ENCODE measurements at regions not wholly inside any gene's neighbourhood (a gene's known extent, or its start where the extent isn't known, plus 50 kb on each side); places are given as distances from the start of the nearest gene placed in this dataset.

- no peaks in the 10 kb centered on the region for H3K9me3 ChIP-seq
- no peak overlapping the region for H3K4me3 ChIP-seq
- no peak overlapping the region for H3K27ac ChIP-seq
- TF ChIP-seq CTCF (IDR thresholded peaks at IDR 0.05), result no peak
- 74 to 81% methylated on average over 3 of the region's 3 CpGs for WGBS, 2 donors
- H3K27me3 ChIP-seq, result no peaks in the 10 kb centered on the region
- no peaks in the 10 kb centered on the region for H3K4me1 ChIP-seq
- no peaks in the 10 kb centered on the region for H3K36me3 ChIP-seq
- ATAC-seq (no peak), FAIRE-seq (no peak), DNase-seq (no peak)
- intact Hi-C loops (cut with DNase I), result no loop called here
Observed at GRCh38 chr7:153939654-153940053, 112.5 kb upstream of the DPP6 start.

GRCh38 chr7:153941061-153941460 is 111.1 kb upstream of the DPP6 start:
- no peak for TF ChIP-seq CTCF (IDR thresholded peaks at IDR 0.05)
- H3K9me3 ChIP-seq, result no peaks in the 10 kb centered on the region
- H3K4me1 ChIP-seq, result no peaks in the 10 kb centered on the region
- ATAC-seq (no peak), DNase-seq (no peak), FAIRE-seq (no peak)
- no peak overlapping the region for H3K27ac ChIP-seq
- intact Hi-C loops (cut with DNase I), result no loop called here
- H3K27me3 ChIP-seq, result no peaks in the 10 kb centered on the region
- 41 to 44% methylated on average over 5 of the region's 5 CpGs for WGBS, 2 donors
- H3K36me3 ChIP-seq, result no peaks in the 10 kb centered on the region
- no peak overlapping the region for H3K4me3 ChIP-seq

GRCh38 chr7:153942036-153942435 is 110.2 kb upstream of the DPP6 start:
- Histone ChIP-seq H3K4me1 (no peaks in the 10 kb centered on the region), H3K9me3 (no peaks in the 10 kb centered on the region), H3K4me3 (no peak overlapping the region), H3K27ac (no peak overlapping the region), H3K27me3 (no peaks in the 10 kb centered on the region), H3K36me3 (no peaks in the 10 kb centered on the region)
- ATAC-seq (no peak), FAIRE-seq (no peak), DNase-seq (no peak)
- WGBS, 2 donors, result 66 to 73% methylated on average over 7 of the region's 7 CpGs
- TF ChIP-seq CTCF (IDR thresholded peaks at IDR 0.05), result no peak
- intact Hi-C loops (cut with DNase I), result no loop called here

GRCh38 chr7:153943457-153943856 is 108.7 kb upstream of the DPP6 start:
- Histone ChIP-seq H3K36me3 (no peaks in the 10 kb centered on the region), H3K27me3 (no peaks in the 10 kb centered on the region), H3K27ac (no peak overlapping the region), H3K9me3 (no peaks in the 10 kb centered on the region), H3K4me1 (no peaks in the 10 kb centered on the region), H3K4me3 (no peak overlapping the region)
- FAIRE-seq (no peak), DNase-seq (no peak), ATAC-seq (no peak)
- intact Hi-C loops (cut with DNase I), result no loop called here
- TF ChIP-seq CTCF (IDR thresholded peaks at IDR 0.05), result no peak
- WGBS, 2 donors, result 6 to 14% methylated on average over 4 of the region's 4 CpGs

- intact Hi-C loops (cut with DNase I), result no loop called here
- H3K27me3 ChIP-seq, result no peaks in the 10 kb centered on the region
- TF ChIP-seq CTCF (IDR thresholded peaks at IDR 0.05), result no peak
- no peak for ATAC-seq
- 35 to 50% methylated on average over 12 of the region's 12 CpGs for WGBS, 2 donors
- H3K9me3 ChIP-seq, result no peaks in the 10 kb centered on the region
- no peak for DNase-seq
- H3K36me3 ChIP-seq, result no peaks in the 10 kb centered on the region
- FAIRE-seq, result no peak
- H3K27ac ChIP-seq, result no peak overlapping the region
- H3K4me3 ChIP-seq, result no peak overlapping the region
- no peaks in the 10 kb centered on the region for H3K4me1 ChIP-seq
Observed at GRCh38 chr7:153943861-153944260, 108.3 kb upstream of the DPP6 start.

Measured in pancreas (tissue), 10 donors.